PC-9 (cell line): ENCODE measurements at regions not wholly inside any gene's neighbourhood (a gene's known extent, or its start where the extent isn't known, plus 50 kb on each side); places are given as distances from the start of the nearest gene placed in this dataset.
"Not testable (repeated sequence)": the region's sequence is repeated elsewhere in the genome, so short reads cannot be mapped to it uniquely, and the experiment has no call there.

Experiments used
- BruUV-seq: library from RNA; stranded (reverse); fragments of 400-500 nt; replicated peaks from 2 replicates; lab custom pipeline; 2021; lab: Mats Ljungman, UMichigan
- CTCF ChIA-PET: fragments of 300-600 bp; sonication (Branson Sonifier 250); formaldehyde crosslinking; loops from one replicate; lab custom pipeline; 2022; ENCODE audit warnings: antibody characterized with exemption; lab: Charles Lee
- POLR2A ChIA-PET: fragments of 300-600 bp; sonication (Branson Sonifier 250); formaldehyde crosslinking; loops from one replicate; lab custom pipeline; 2022; ENCODE audit warnings: antibody characterized with exemption; ENCODE audit not compliant: unreplicated experiment; lab: Charles Lee
- DNase-seq, 2 experiments: peaks; one replicate each; pipeline versions ENCODE4 v3.0.0 to v3.0.0-alpha.2; 2015 to 2022; ENCODE audit warnings: mixed read lengths in 1 of 2
- H2AFZ ChIP-seq: fragments of 200-600 bp; sonication (generic); 2 replicates; pipeline ENCODE4 v1.8.1; 2017; ENCODE audit warnings: antibody characterized with exemption
- H3F3A ChIP-seq: fragments of 200-600 bp; sonication (generic); 2 replicates; pipeline ENCODE4 v1.8.1; 2017; ENCODE audit warnings: antibody characterized with exemption, mild to moderate bottlenecking, low read depth; ENCODE audit not compliant: insufficient read depth
- H3K27ac ChIP-seq: fragments of 200-600 bp; sonication (generic); 2 replicates; pipeline ENCODE4 v1.6.1; 2016; ENCODE audit warnings: mixed run types
- H3K27me3 ChIP-seq: fragments of 200-600 bp; sonication (generic); 2 replicates; pipeline ENCODE4 v1.6.1; 2016; ENCODE audit warnings: low read depth, mixed run types; ENCODE audit not compliant: insufficient read depth
- H3K36me3 ChIP-seq: fragments of 200-600 bp; sonication (generic); 2 replicates; pipeline ENCODE4 v1.6.1; 2016; ENCODE audit warnings: low read depth, mixed run types
- H3K4me1 ChIP-seq: fragments of 200-600 bp; sonication (generic); replicated peaks from 2 replicates; pipeline ENCODE4 v1.6.1; 2016; ENCODE audit warnings: mixed run types; ENCODE audit not compliant: insufficient read depth
- H3K4me2 ChIP-seq: fragments of 200-600 bp; sonication (generic); 2 replicates; pipeline ENCODE4 v1.6.1; 2017; ENCODE audit warnings: mixed run types
- H3K4me3 ChIP-seq: fragments of 200-600 bp; sonication (generic); 2 replicates; pipeline ENCODE4 v1.6.1; 2016; ENCODE audit warnings: mixed run types
- H3K79me2 ChIP-seq: fragments of 200-600 bp; sonication (generic); 2 replicates; pipeline ENCODE4 v1.6.1; 2017; ENCODE audit warnings: low read depth, mixed run types
- H3K9me2 ChIP-seq: fragments of 200-600 bp; sonication (generic); 2 replicates; pipeline ENCODE4 v1.8.1; 2017; ENCODE audit warnings: mild to moderate bottlenecking; ENCODE audit not compliant: insufficient read depth
- H3K9me3 ChIP-seq: fragments of 200-600 bp; sonication (generic); 2 replicates; pipeline ENCODE4 v1.8.1; 2016; ENCODE audit warnings: low read depth; ENCODE audit not compliant: insufficient read depth
- H4K20me1 ChIP-seq: fragments of 200-600 bp; sonication (generic); 2 replicates; pipeline ENCODE4 v1.8.1; 2017; ENCODE audit not compliant: insufficient read depth
- EZH2 ChIP-seq: fragments of 200-600 bp; sonication (generic); IDR thresholded peaks from 2 replicates; pipeline ENCODE4 v1.8.0; 2017; ENCODE audit warnings: antibody characterized with exemption, low read depth
- intact Hi-C: fragments of 100-400 bp; cut with micrococcal nuclease; formaldehyde crosslinking; loops from one replicate; pipeline ENCODE4 v1.10.0; 2022; ENCODE audit not compliant: unreplicated experiment
- TF ChIP-seq, protein P1 (sequence below): fragments of 200-600 bp; sonication (generic); conservative IDR thresholded peaks from 2 replicates; pipeline ENCODE4 v1.6.1; 2017; ENCODE audit warnings: mixed run types, antibody characterized with exemption, mild to moderate bottlenecking, moderate library complexity

DNA sequence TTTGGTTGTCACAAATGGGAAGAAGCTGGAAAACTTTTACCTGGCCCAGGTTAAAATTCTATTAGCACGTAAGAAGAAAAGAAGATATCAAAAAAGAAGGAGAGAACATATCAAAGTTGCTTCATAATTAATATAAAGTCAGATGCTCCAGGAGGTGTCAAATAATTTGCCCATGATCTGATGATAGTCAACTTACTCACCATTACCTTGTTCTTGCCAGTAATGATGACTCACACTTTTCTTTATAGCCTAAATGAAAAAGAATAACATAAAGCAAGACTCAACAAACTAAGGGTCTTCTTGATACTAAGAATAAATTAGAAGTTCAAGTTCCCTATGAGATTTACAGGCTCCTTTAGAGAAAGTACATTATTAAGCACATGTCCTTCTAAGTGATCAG lies 580.4 kb downstream of the TTLL7 start:
- Histone ChIP-seq H3K9me3 (no peaks in the 10 kb centered on the region), H3K4me3 (no peak overlapping the region), H3K27ac (no peak overlapping the region), H3K27me3 (no peaks in the 10 kb centered on the region), H3K9me2 (no peaks in the 10 kb centered on the region), H3K36me3 (no peaks in the 10 kb centered on the region), H2AFZ (no peak overlapping the region), H3F3A (no peaks in the 10 kb centered on the region), H4K20me1 (no peaks in the 10 kb centered on the region), H3K79me2 (no peaks in the 10 kb centered on the region), H3K4me2 (no peak overlapping the region), H3K4me1 (no peaks in the 10 kb centered on the region)
- intact Hi-C loops, result no loop called here
- TF ChIP-seq, protein P1, sequence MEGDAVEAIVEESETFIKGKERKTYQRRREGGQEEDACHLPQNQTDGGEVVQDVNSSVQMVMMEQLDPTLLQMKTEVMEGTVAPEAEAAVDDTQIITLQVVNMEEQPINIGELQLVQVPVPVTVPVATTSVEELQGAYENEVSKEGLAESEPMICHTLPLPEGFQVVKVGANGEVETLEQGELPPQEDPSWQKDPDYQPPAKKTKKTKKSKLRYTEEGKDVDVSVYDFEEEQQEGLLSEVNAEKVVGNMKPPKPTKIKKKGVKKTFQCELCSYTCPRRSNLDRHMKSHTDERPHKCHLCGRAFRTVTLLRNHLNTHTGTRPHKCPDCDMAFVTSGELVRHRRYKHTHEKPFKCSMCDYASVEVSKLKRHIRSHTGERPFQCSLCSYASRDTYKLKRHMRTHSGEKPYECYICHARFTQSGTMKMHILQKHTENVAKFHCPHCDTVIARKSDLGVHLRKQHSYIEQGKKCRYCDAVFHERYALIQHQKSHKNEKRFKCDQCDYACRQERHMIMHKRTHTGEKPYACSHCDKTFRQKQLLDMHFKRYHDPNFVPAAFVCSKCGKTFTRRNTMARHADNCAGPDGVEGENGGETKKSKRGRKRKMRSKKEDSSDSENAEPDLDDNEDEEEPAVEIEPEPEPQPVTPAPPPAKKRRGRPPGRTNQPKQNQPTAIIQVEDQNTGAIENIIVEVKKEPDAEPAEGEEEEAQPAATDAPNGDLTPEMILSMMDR, result no peak
- no peak for TF ChIP-seq EZH2
- BruUV-seq, result no TSS peak
- DNase-seq, result no peak
- ChIA-PET CTCF (no interaction called here), POLR2A (no interaction called here)

DNA sequence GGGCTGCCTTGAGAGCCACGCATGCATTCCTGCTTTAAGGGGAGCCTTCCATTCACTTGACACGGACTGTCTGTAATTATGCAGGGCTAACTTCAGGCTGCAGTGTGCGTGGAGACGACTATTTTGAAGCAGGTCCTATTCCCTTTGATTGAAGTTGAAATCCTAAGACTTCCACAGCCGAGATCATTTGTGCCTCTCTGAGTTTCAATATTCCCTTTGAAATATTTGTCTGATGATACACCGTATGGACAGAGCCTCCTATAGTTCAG lies 585.2 kb downstream of the TTLL7 start:
- H3K4me2 ChIP-seq, intact Hi-C loops, H3K9me2 ChIP-seq, H3K27me3 ChIP-seq, H3K4me1 ChIP-seq, DNase-seq, CTCF ChIA-PET, H2AFZ ChIP-seq, H3K4me3 ChIP-seq, H3K36me3 ChIP-seq, BruUV-seq, POLR2A ChIA-PET, H3K79me2 ChIP-seq, H3F3A ChIP-seq, H3K9me3 ChIP-seq, H4K20me1 ChIP-seq, H3K27ac ChIP-seq: not testable (repeated sequence)

DNA sequence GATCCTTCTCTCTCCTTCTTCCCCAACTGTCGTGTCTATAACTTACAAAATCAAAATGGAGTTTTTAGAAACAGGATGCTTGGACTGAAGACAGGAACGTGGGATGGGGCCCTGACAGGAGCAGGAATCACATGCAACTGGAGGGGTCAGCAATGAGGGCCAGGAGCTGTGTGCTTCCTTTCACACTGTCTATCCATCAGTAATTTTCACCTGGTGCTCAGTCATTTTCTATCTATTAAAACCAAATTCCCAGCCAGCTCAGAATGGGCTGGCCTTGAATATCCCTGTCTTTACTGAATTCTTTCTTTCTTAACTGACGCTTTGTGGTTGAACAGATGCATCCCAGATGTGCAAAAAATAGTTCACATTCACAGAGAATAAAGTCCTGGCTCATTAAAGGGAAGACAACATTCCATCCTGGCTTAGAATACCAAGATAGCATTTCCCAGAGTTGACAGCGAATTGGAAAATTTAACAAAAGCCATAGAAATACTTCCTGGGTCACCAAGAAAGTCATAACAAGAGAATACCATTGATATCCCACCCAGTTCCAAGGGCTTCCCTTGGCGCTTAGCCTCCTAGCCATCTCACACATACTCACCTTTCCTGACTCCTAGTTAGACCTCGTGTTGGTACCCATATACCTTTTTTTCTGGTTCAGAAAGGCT lies 588.1 kb downstream of the TTLL7 start:
- H3K9me2 ChIP-seq, H3K4me1 ChIP-seq, H4K20me1 ChIP-seq, H2AFZ ChIP-seq, H3K27ac ChIP-seq, H3K36me3 ChIP-seq, H3K4me3 ChIP-seq, H3F3A ChIP-seq, H3K27me3 ChIP-seq, POLR2A ChIA-PET, CTCF ChIA-PET, H3K79me2 ChIP-seq, BruUV-seq, DNase-seq, H3K9me3 ChIP-seq, intact Hi-C loops, H3K4me2 ChIP-seq: not testable (repeated sequence)

DNA sequence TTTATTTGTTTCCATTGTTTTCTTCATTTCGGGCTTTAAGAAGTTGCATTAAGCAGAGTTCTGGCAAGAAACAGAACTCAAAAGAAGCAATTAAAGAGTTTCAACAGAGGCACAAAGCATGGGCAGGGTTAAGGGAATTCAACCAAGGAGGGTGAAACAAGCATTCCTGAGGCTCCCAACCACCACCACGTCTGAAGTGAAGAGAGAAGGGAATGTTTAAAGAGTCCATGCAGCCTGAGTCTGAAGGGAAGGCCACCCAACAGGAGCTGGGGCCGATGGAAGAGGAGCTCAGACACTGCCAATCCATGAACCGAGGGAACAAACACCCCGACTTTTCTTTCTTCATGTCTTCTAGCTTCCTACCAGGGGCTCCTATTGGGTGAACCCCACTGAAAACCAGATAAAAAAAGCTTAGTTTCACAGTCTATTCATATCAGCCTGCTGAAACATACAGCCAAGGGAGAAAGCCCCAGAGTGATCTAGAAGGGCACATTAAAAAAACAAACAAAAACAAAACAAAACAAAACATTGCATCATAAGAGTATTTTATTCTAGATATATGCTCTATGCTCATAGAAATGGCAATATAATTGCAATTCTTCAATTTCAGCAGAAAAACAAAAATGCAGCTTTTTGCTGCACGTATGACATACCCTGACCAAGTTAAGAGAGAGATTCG lies 592.1 kb downstream of the TTLL7 start:
- CTCF ChIA-PET, BruUV-seq, H3K9me2 ChIP-seq, H3K4me2 ChIP-seq, H4K20me1 ChIP-seq, H3K4me3 ChIP-seq, H3K27ac ChIP-seq, DNase-seq, H3K4me1 ChIP-seq, intact Hi-C loops, H3F3A ChIP-seq, H3K9me3 ChIP-seq, H3K36me3 ChIP-seq, H2AFZ ChIP-seq, H3K27me3 ChIP-seq, POLR2A ChIA-PET, H3K79me2 ChIP-seq: not testable (repeated sequence)

DNA sequence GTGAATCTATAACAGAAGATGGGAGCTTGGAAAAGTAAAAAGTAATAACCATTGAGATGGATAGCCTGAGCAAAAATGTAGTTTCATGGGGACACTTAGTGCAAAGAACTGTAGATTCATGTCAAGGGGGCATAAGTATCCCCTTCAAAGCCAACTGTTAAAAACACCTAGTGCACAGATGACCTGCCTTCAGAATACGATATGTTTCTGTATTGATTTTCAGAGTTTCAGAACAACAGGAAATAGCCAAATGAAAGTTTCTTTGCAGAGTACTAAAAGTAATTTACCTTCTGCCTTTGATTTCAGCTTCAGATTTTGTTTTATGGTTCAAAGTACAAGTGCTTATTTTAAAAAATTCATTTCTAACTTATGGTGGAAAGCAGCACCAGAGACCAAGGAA lies 593.1 kb downstream of the TTLL7 start:
- BruUV-seq, H3K27ac ChIP-seq, intact Hi-C loops, H3F3A ChIP-seq, H3K4me1 ChIP-seq, H3K4me3 ChIP-seq, POLR2A ChIA-PET, CTCF ChIA-PET, H3K9me3 ChIP-seq, H3K79me2 ChIP-seq, H3K9me2 ChIP-seq, H4K20me1 ChIP-seq, H2AFZ ChIP-seq, H3K4me2 ChIP-seq, H3K36me3 ChIP-seq, DNase-seq, H3K27me3 ChIP-seq: not testable (repeated sequence)

DNA sequence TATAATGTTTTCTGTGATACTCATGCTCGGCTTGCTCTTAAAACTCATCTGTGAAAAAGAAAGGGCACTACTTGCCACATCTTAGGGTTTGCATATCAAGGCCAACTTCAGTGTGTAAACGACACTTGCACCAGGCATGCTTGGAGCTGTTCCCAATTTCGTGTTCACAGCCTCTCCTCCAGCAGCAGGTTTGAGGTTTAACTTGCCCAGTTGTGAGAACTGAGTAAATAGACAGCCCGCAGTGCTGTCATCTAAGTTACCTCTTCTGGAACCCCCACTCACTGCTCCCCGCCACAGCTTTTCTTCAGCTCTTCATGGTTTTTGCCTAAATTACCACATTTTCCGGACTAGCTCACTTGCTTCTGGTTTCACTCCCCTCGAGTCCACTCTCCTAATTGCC lies 595.4 kb downstream of the TTLL7 start:
- H3K4me3 ChIP-seq, POLR2A ChIA-PET, intact Hi-C loops, H3K27me3 ChIP-seq, H2AFZ ChIP-seq, H3K4me2 ChIP-seq, H4K20me1 ChIP-seq, DNase-seq, H3K27ac ChIP-seq, H3K9me2 ChIP-seq, H3K36me3 ChIP-seq, H3F3A ChIP-seq, CTCF ChIA-PET, H3K79me2 ChIP-seq, BruUV-seq, H3K4me1 ChIP-seq, H3K9me3 ChIP-seq: not testable (repeated sequence)
